ENCODE measurements at regions not wholly inside any gene's neighbourhood (a gene's known extent, or its start where the extent isn't known, plus 50 kb on each side); places are given as distances from the start of the nearest gene placed in this dataset.
"Not testable (repeated sequence)": the region's sequence is repeated elsewhere in the genome, so short reads cannot be mapped to it uniquely, and the experiment has no call there.

- Histone ChIP-seq H3K27ac (no peak overlapping the region), H3K9me3 (no peaks in the 10 kb centered on the region), H3K4me1 (no peaks in the 10 kb centered on the region), H3K4me3 (no peak overlapping the region), H3K27me3 (no peaks in the 10 kb centered on the region), H3K36me3 (no peaks in the 10 kb centered on the region)
- TF ChIP-seq POLR2AphosphoS5 (IDR thresholded peaks at IDR 0.05) (no peak), EP300 (IDR thresholded peaks at IDR 0.05) (no peak)
- WGBS, 2 donors (ENCODE audit: low coverage in 1 of 2) = 63 to 67% methylated on average over 1 to 2 of the region's 2 CpGs
- no peak for ATAC-seq
These were observed 93.9 kb upstream of the ZDHHC17 start for GRCh38 chr12:76669981-76670380.

GRCh38 chr12:76670776-76671175 lies 93.1 kb upstream of the ZDHHC17 start:
- Histone ChIP-seq H3K36me3 (no peaks in the 10 kb centered on the region), H3K27me3 (no peaks in the 10 kb centered on the region), H3K9me3 (no peaks in the 10 kb centered on the region), H3K4me1 (no peaks in the 10 kb centered on the region), H3K4me3 (no peak overlapping the region), H3K27ac (no peak overlapping the region)
- no peak for ATAC-seq
- 0 to 30% methylated on average over 1 of the region's 1 CpG for WGBS, 2 donors (ENCODE audit: low coverage in 1 of 2)
- TF ChIP-seq CTCF (IDR thresholded peaks at IDR 0.05) (no peak), POLR2A (IDR thresholded peaks at IDR 0.05) (no peak), EP300 (IDR thresholded peaks at IDR 0.05) (no peak)

- 73% methylated on average over 2 of the region's 3 CpGs; no CpG with 5 or more reads in 1 of the 2 donors for WGBS, 2 donors (ENCODE audit: low coverage in 1 of 2)
- ATAC-seq = no peak
- H3K9me3 ChIP-seq = no peaks in the 10 kb centered on the region
- no peaks in the 10 kb centered on the region for H3K4me1 ChIP-seq
- no peaks in the 10 kb centered on the region for H3K27me3 ChIP-seq
- no peak overlapping the region for H3K27ac ChIP-seq
- no peak overlapping the region for H3K4me3 ChIP-seq
- H3K36me3 ChIP-seq = no peaks in the 10 kb centered on the region
- TF ChIP-seq POLR2A (IDR thresholded peaks at IDR 0.05) = no peak
- TF ChIP-seq EP300 (IDR thresholded peaks at IDR 0.05) = no peak
- TF ChIP-seq CTCF (IDR thresholded peaks at IDR 0.05) = no peak
- no peak for TF ChIP-seq POLR2AphosphoS5 (IDR thresholded peaks at IDR 0.05)
These were observed 89.1 kb upstream of the ZDHHC17 start for GRCh38 chr12:76674669-76675315.

DNA sequence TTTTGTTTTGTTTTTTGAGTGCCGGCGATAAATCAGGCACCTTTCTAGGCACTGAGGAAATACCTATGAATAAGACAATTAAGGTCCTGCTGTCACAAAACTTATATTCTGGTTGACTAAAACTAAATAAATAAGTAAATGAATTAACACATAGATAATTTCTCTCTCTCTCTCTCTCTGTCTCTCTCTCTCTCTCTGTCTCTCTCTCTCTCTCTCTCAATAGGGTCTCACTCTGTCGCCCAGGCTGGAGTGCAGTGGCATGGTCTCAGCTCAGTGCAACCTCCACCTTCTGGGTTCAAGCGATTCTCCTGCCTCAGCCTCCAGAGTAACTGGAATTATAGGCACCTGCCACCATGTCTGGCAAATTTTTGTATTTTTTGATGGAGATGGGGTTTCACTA lies 87.7 kb upstream of the ZDHHC17 start:
- not testable (repeated sequence) for H3K27ac ChIP-seq, H3K27me3 ChIP-seq, H3K4me1 ChIP-seq, ATAC-seq, H3K4me3 ChIP-seq, H3K36me3 ChIP-seq, H3K9me3 ChIP-seq
- WGBS, 2 donors (ENCODE audit: low coverage in 1 of 2) = 97 to 100% methylated on average over 2 to 4 of the region's 4 CpGs

GRCh38 chr12:76678992-76679391 lies 84.9 kb upstream of the ZDHHC17 start:
- no peak for ATAC-seq
- no peaks in the 10 kb centered on the region for H3K27me3 ChIP-seq
- 100% methylated on average over 1 of the region's 2 CpGs; no CpG with 5 or more reads in 1 of the 2 donors for WGBS, 2 donors (ENCODE audit: low coverage in 1 of 2)
- no peaks in the 10 kb centered on the region for H3K36me3 ChIP-seq
- no peak for TF ChIP-seq POLR2AphosphoS5 (IDR thresholded peaks at IDR 0.05)
- no peak for TF ChIP-seq CTCF (IDR thresholded peaks at IDR 0.05)
- TF ChIP-seq EP300 (IDR thresholded peaks at IDR 0.05) = no peak
- no peak for TF ChIP-seq POLR2A (IDR thresholded peaks at IDR 0.05)
- H3K4me1 ChIP-seq = no peaks in the 10 kb centered on the region
- no peak overlapping the region for H3K27ac ChIP-seq
- H3K4me3 ChIP-seq = no peak overlapping the region
- H3K9me3 ChIP-seq = no peaks in the 10 kb centered on the region

DNA sequence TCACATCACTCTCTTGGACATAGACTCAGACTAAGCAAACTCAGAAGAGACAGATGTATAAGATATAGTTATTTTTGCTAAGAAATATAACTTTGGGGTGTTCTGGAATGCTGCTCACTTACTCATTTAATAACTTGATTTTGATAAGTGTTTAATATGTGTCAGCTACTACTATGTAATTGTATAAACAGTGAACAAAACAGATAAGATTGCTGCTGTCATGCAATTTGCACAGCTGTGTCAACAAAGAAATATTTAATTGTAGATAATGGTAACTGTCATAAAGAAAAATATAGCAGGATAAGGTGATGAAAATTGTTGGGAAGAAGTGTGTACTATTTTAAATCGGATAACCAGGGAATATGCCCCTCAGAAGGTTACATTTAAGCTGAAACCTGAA lies 84.1 kb upstream of the ZDHHC17 start:
- H3K4me3 ChIP-seq = no peak overlapping the region
- H3K9me3 ChIP-seq = no peaks in the 10 kb centered on the region
- WGBS, 2 donors (ENCODE audit: low coverage in 1 of 2) = 10 to 18% methylated on average over 1 of the region's 1 CpG
- H3K27me3 ChIP-seq = no peaks in the 10 kb centered on the region
- TF ChIP-seq CTCF (IDR thresholded peaks at IDR 0.05) (no peak), POLR2A (IDR thresholded peaks at IDR 0.05) (no peak), POLR2AphosphoS5 (IDR thresholded peaks at IDR 0.05) (no peak), EP300 (IDR thresholded peaks at IDR 0.05) (no peak)
- H3K4me1 ChIP-seq = peaks cover 0 to 5% (median 0%) of the 10 kb centered on the region in 3 donors
- ATAC-seq = no peak
- H3K36me3 ChIP-seq = no peaks in the 10 kb centered on the region
- H3K27ac ChIP-seq = no peak overlapping the region
